GM12875 (cell line): ENCODE measurements at regions not wholly inside any gene's neighbourhood (a gene's known extent, or its start where the extent isn't known, plus 50 kb on each side); places are given as distances from the start of the nearest gene placed in this dataset.

ENCODE experiments used
- H3K4me3 ChIP-seq: one replicate; pipeline ENCODE4 v1.5.1; 2011; ENCODE audit warnings: low read depth, low read length, control low read depth
- CTCF ChIP-seq: IDR thresholded peaks from 2 replicates; pipeline ENCODE4 v1.5.1; 2011; ENCODE audit warnings: low read depth, mild to moderate bottlenecking, control low read depth, inconsistent platforms, low read length, moderate library complexity, borderline replicate concordance; ENCODE audit not compliant: insufficient read depth

GRCh38 chr11:106608677-106609076, 409.6 kb downstream of the GUCY1A2 start:
- H3K4me3 ChIP-seq, result no peak overlapping the region
- TF ChIP-seq CTCF, result no peak

GRCh38 chr11:106614262-106614661, 404.0 kb downstream of the GUCY1A2 start:
- TF ChIP-seq CTCF, result no peak
- H3K4me3 ChIP-seq, result no peak overlapping the region

- no peak for TF ChIP-seq CTCF
- H3K4me3 ChIP-seq, result no peak overlapping the region
Measured at GRCh38 chr11:106619320-106619990, 398.8 kb downstream of the GUCY1A2 start.

GRCh38 chr11:106621484-106621883, 396.8 kb downstream of the GUCY1A2 start:
- H3K4me3 ChIP-seq, result no peak overlapping the region
- no peak for TF ChIP-seq CTCF
